Fibroblast of skin of left quadriceps (primary cell): ENCODE measurements at regions not wholly inside any gene's neighbourhood (a gene's known extent, or its start where the extent isn't known, plus 50 kb on each side); places are given as distances from the start of the nearest gene placed in this dataset.

ENCODE experiments used
- DNase-seq, 2 experiments: peaks; one replicate each; pipeline ENCODE4 v3.0.0-alpha.2; 2013; ENCODE audit warnings: low read depth in 2 of 2

- no peak for DNase-seq
Observed at GRCh38 chr1:79874289-79874688, 867.8 kb upstream of the ADGRL4 start.

GRCh38 chr1:79859212-79859948 lies 852.9 kb upstream of the ADGRL4 start:
- DNase-seq: peak; percentile 82 to 84

DNA sequence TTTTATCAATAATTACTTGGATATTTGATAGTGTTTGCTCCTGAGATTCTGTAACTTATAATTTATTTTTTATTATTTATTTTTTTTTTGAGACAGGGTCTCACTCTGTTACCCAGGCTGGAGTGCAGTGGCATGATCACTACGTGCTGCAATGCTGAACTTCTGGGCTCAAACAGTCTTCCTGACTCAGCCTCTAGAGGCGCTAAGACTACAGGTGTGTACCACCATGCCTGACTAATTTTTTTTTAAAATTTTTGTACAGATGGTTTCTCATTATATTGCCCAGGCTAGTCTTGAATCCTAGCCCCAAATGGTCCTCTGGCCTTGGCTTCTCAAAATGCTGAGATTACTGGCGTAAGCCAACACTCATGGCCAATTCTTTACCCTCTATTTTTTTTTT lies 845.5 kb upstream of the ADGRL4 start:
- no peak for DNase-seq

GRCh38 chr1:79849388-79849787 lies 842.9 kb upstream of the ADGRL4 start:
- no peak for DNase-seq

DNA sequence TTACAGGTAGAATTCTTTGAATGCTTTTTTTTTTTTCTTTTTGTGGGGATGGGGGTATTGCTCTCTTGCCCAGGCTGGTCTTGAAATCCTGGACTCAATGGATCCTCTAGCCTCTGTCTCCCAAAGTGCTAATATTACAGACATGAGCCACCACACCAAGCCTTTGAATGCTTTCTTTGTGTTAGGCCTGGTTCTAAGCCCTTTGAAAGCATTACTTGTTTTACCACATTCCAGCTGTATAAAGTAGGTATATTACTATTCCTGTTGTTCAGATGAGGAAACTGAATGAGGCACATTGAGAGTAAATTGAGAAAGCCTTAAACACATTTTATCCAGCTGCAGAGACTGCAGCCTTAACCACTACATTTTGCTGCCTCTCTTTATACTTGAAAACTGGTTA lies 841.8 kb upstream of the ADGRL4 start:
- no peak for DNase-seq

DNA sequence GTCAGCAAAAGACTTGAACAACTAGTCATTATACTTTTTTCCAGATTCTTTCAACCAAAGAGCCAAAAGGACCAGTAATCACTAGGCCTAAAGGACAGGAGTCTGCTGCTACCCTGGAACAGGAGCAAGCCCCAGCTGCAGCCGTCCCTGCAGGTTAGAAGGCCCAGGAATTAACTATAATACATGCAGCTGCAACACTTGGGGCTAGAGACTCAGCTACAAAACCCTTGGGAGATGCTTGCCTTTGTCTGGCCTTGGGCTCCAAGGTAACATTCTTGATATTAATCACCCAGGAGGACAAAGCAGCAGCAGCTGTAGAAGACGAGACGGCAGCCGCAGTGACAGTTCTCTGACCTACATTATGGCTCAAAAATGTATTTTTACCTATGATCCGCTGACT lies 841.2 kb upstream of the ADGRL4 start:
- no peak for DNase-seq

DNA sequence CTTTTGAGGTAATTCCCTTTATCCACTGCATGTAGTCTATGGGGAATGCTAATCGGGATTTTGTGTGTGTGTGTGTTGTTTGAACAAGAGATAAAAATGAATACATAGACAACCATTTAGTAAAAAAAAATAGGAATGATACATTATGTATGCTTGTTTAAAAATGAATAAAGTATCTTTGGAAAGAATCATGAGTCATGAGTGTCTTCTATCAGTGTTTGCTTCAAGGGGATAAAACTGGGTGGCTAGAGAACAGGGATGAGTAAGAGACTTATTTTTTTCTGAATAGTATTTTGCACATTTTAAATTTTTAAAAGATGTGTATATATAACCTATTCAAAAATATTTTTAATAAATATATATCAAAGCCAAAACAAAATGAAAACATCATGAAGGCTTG lies 839.4 kb upstream of the ADGRL4 start:
- DNase-seq: peak in 1 of 2 experiments; percentile 7

DNA sequence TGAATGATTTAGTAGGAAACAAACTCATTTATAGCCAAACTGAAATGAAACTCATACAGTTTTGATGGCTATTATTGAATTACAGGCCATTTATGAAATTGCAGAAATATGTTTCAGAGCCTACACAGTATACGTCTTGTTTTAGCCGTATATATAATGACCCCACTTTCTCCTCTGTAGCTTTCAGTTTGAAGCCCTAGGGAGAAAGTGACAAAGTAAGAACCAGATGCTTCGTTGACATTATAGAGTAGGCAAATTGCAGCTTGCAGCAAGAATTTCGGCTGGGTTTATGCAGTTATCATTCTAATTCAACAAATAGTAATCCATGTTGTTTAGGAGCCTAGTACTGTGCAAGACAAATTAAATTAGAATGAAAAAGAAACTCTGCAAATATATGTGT lies 836.3 kb upstream of the ADGRL4 start:
- DNase-seq: no peak

- DNase-seq: no peak
Observed at GRCh38 chr1:79839882-79840281, 833.4 kb upstream of the ADGRL4 start.

GRCh38 chr1:79827446-79827845 lies 820.9 kb upstream of the ADGRL4 start:
- no peak for DNase-seq

DNA sequence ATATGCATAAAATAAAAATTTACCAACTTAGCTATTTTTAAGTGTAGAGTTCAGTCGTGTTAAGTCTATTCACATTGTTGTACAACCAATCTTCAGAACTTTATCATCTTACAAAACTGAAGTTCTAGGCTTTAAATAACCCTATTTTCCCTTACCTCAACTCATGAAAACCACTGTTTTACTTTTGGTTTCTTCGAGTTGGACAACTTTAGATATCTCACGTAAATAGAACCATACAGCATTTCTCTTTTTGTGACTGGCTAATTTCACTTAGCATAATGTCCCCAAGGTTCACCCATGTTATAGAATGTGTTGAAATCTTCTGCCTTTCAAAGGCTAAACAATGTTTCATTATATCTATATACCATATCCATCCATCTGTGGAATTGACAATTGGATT lies 819.0 kb upstream of the ADGRL4 start:
- no peak for DNase-seq

- no peak for DNase-seq
Observed at GRCh38 chr1:79822053-79822452, 815.5 kb upstream of the ADGRL4 start.

- no peak for DNase-seq
Observed at GRCh38 chr1:79819140-79819539, 812.6 kb upstream of the ADGRL4 start.

DNA sequence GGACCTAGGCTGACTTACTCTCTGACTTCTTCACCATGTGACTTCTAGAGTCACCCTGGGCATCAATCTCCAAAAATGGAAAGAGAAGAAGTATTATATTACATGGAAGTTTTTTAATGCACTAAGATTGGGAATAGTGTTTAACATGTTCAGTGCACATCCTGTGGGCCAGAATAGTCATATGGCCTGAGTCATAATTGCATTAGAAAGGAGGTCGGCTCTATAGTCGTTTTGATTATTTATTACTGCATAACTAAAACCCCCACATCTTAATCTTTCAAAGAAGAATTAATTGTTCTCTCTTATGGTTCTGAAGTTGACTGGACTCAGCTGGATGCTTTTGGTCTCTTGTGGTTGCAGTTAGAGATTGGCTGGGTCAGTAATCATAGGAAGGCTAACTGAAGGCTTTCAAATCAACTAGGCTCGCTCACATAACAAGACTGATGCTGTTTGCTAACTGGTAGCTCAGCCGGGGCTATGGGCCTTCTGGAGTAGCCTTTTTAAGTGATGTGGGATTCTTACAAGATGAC lies 810.6 kb upstream of the ADGRL4 start:
- DNase-seq: peak; percentile 14 to 17

GRCh38 chr1:79815115-79815514 lies 808.6 kb upstream of the ADGRL4 start:
- peak; percentile 42 to 46 for DNase-seq

DNA sequence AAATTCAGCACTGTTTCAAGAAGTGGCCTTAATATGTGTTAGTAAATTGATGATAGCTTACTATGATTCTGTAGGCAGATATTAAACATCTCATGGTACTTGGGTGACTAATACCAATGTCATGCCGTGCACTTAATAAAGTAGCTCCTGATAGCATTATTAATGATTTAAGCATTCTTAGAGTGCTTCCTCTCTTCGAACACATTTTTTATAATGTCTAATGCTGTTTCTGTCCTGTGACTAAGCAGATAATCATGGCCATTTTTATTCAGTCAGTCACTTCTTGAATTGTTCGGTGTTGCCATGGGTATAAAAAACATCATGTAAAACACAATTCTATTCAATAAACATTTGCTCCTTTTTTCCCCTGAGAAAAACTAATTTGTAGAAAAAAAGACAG lies 804.6 kb upstream of the ADGRL4 start:
- peak; percentile 85 to 86 for DNase-seq

GRCh38 chr1:79808816-79809475 lies 802.4 kb upstream of the ADGRL4 start:
- no peak for DNase-seq

GRCh38 chr1:79807816-79808215 lies 801.3 kb upstream of the ADGRL4 start:
- DNase-seq: no peak

GRCh38 chr1:79797487-79797886 lies 791.0 kb upstream of the ADGRL4 start:
- DNase-seq: no peak

DNA sequence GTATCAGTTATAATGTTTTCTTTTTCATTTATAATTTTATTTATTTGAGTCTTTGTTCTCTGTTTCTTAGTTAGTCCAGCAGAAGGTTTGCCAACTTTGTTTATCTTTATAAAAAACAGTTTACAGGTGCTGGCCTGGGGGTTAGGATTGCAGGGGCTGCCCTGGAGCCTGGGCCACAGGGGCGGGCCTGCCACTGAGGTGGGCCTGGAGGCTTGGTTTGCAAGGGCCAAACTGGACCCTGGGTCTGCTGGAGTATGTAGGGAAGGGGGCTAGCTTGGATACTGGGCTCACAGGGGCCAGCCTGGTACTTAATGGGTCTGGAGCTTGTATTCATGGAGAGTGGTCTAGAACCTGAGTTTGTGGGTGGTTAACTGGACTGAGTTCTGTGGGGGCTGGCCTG lies 789.9 kb upstream of the ADGRL4 start:
- no peak for DNase-seq

DNA sequence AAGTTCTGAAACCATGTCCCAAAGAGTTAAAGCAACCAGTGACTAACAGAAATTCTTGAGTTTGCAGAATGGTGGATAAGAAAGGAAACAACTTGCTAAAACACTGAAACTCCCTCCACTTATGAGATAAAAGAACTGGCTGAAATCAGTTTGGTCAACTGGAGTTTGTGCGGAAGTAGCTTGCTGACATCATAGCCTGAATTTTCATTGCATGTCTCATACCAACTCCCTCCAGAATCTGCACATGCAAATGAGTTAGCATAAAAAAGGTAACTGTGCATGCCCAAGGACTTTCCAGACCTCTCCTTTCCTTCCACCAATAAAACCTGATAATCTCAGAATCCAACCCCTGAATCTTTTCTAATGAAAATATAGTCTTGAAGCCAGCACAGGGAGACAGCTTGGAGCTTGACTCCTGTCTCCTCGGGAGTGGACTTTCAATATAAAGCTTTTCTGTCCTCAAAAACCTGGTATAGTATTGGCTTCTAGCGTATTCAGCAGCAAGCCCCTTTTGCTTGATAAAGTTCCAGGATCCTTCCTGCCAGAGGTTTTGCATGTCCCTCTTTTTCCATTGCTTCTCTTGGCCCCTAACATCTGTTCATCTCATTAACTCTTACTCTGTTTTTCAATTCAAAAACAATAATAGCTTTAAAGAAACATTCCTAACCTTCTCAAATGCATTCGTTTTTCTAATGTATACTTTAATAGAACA lies 785.8 kb upstream of the ADGRL4 start:
- no peak for DNase-seq

- no peak for DNase-seq
Observed at GRCh38 chr1:79791488-79792218, 785.1 kb upstream of the ADGRL4 start.
